Natural killer cell (primary cell): ENCODE measurements at regions not wholly inside any gene's neighbourhood (a gene's known extent, or its start where the extent isn't known, plus 50 kb on each side); places are given as distances from the start of the nearest gene placed in this dataset.

Experiments used
- ATAC-seq, 3 donors: fragments of 150-1000 bp in 2 of 3; fragments of 200-7000 bp in 1 of 3; cut with Tn5 transposase; 1 replicate in 1 of 3; 2 replicates in 2 of 3; pipeline ENCODE4 v1.10.0; 2021; ENCODE audit warnings: mild to moderate bottlenecking in 2 of 3, moderate library complexity in 2 of 3
- DNase-seq, 2 donors: peaks; one replicate each; pipeline versions ENCODE4 v3.0.0 to v3.0.0-alpha.2; 2013 to 2021; ENCODE audit warnings: mixed read lengths in 1 of 2
- H3K27ac ChIP-seq: one replicate; pipeline ENCODE4 v1.5.1; 2013; ENCODE audit warnings: mild to moderate bottlenecking, low read length
- H3K27me3 ChIP-seq: one replicate; pipeline ENCODE4 v1.6.1; 2013; ENCODE audit warnings: low read length; ENCODE audit not compliant: control insufficient read depth, insufficient read depth
- H3K36me3 ChIP-seq: one replicate; pipeline ENCODE4 v1.6.1; 2013; ENCODE audit warnings: low read length; ENCODE audit not compliant: control insufficient read depth, insufficient read depth
- H3K4me1 ChIP-seq: one replicate; pipeline ENCODE4 v1.6.1; 2013; ENCODE audit warnings: low read length; ENCODE audit not compliant: control insufficient read depth, insufficient read depth
- H3K4me3 ChIP-seq: one replicate; pipeline ENCODE4 v1.5.1; 2013; ENCODE audit warnings: low read length
- H3K9me3 ChIP-seq: one replicate; pipeline ENCODE4 v1.6.1; 2013; ENCODE audit warnings: low read length; ENCODE audit not compliant: control insufficient read depth, insufficient read depth
- H3K27ac Mint-ChIP-seq, 2 donors: one replicate each; pipeline ENCODE4 v1.8.0; 2022; ENCODE audit warnings: mild to moderate bottlenecking in 2 of 2, mixed read lengths in 2 of 2, moderate library complexity in 1 of 2
- H3K27me3 Mint-ChIP-seq, 2 donors: one replicate each; pipeline ENCODE4 v1.8.0; 2022; ENCODE audit warnings: low read depth in 2 of 2, mixed read lengths in 2 of 2
- H3K36me3 Mint-ChIP-seq: one replicate; pipeline ENCODE4 v1.8.0; 2022; ENCODE audit warnings: mixed read lengths
- H3K4me1 Mint-ChIP-seq, 2 donors: one replicate each; pipeline ENCODE4 v1.8.0; 2022; ENCODE audit warnings: mixed read lengths in 2 of 2
- H3K4me3 Mint-ChIP-seq: one replicate; pipeline ENCODE4 v1.8.0; 2022; ENCODE audit warnings: mild to moderate bottlenecking, moderate library complexity, mixed read lengths
- H3K9me3 Mint-ChIP-seq, 2 donors: one replicate each; pipeline ENCODE4 v1.8.0; 2022; ENCODE audit warnings: mixed read lengths in 2 of 2
- WGBS: methylation state at CpG from one replicate; pipeline ENCODE4 v1.1.7; 2013; ENCODE audit warnings: missing lambda C conversion rate; ENCODE audit not compliant: insufficient coverage; 5-methylcytosine and 5-hydroxymethylcytosine counted together
- intact Hi-C: fragments of 100-400 bp; cut with micrococcal nuclease; formaldehyde crosslinking; loops from one replicate; pipeline ENCODE4 v1.14.2; 2022
- TF ChIP-seq, protein P1 (sequence below): fragments of 200-600 bp; IDR thresholded peaks from one replicate; pipeline ENCODE4 v1.8.0; 2022; ENCODE audit warnings: antibody characterized with exemption

DNA sequence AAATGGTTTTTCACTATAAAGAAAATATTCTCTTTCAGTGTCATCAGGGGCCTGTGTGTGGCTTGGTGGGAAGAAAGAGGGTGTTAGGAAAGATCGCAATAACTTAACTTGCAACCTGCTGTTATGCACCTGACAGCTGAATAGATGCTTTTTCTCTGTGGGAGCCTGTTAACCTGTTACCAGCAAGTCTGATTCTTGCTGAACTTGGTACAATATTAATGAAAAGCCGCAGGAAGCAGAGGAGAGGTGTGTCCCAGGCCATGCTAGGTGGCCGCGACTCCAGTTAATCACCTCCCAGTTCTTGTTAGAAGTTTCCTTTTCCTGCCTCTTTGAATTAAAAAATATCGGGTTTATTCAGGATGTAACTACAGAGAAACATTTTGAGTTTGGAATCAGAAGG is 494.8 kb upstream of the AGA start:
- TF ChIP-seq, protein P1, sequence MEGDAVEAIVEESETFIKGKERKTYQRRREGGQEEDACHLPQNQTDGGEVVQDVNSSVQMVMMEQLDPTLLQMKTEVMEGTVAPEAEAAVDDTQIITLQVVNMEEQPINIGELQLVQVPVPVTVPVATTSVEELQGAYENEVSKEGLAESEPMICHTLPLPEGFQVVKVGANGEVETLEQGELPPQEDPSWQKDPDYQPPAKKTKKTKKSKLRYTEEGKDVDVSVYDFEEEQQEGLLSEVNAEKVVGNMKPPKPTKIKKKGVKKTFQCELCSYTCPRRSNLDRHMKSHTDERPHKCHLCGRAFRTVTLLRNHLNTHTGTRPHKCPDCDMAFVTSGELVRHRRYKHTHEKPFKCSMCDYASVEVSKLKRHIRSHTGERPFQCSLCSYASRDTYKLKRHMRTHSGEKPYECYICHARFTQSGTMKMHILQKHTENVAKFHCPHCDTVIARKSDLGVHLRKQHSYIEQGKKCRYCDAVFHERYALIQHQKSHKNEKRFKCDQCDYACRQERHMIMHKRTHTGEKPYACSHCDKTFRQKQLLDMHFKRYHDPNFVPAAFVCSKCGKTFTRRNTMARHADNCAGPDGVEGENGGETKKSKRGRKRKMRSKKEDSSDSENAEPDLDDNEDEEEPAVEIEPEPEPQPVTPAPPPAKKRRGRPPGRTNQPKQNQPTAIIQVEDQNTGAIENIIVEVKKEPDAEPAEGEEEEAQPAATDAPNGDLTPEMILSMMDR: no peak
- intact Hi-C loops: no loop called here
- ATAC-seq: no peak

DNA sequence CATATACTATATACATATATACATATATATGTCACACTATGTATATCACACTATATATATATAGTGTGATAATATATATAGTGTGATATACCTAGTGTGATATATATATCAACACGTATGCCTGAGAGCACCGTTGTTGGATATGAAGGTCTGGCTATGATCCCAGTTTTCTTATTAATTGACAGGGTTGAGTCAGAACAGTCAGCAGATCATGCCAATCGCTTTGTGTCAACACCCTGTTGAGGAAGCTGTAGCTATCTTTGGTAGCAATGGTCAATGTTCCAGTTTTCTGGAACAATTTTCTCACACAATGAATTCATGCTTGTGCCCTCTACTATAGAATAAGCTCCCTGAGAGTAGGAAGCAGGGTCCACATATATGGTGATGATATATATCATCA is 496.0 kb upstream of the AGA start:
- 91% methylated on average over 3 of the region's 3 CpGs for WGBS
- no peak for ATAC-seq
- TF ChIP-seq, protein P1: no peak

More for the DNA sequence above, 494.8 kb upstream of the AGA start:
- Histone ChIP-seq H3K36me3 (no peaks in the 10 kb centered on the region), H3K9me3 (no peaks in the 10 kb centered on the region), H3K4me3 (no peak overlapping the region), H3K27me3 (no peaks in the 10 kb centered on the region), H3K27ac (no peak overlapping the region), H3K4me1 (no peaks in the 10 kb centered on the region)
- no peaks in the 10 kb centered on the region for H3K36me3 Mint-ChIP-seq
- H3K4me1 Mint-ChIP-seq: no peaks in the 10 kb centered on the region
- H3K27me3 Mint-ChIP-seq: no peaks in the 10 kb centered on the region
- DNase-seq: no peak
- H3K27ac Mint-ChIP-seq: no peak overlapping the region
- WGBS: 86% methylated on average over 5 of the region's 5 CpGs
- H3K4me3 Mint-ChIP-seq: no peak overlapping the region
- H3K9me3 Mint-ChIP-seq: peaks cover 10% of the 10 kb centered on the region in 2 donors

DNA sequence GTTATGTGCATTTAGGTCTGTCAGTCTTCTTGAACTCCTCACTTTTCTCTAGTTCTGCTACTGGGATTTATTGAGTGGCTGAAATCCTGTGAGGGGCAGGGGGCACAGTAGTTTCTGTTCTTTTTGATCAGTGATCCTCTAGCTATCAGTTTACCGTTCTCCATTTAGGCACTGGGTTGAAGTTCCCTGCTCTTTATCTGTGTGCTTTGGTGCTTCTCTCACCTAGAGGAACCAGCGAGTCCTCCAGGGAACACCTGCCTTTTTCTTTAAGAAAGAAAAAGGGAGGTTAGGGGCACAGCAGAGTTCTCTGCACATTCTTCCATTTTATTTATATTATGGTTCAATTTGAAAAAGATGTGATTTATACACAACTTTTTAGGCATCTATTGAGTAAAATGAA is 503.0 kb upstream of the AGA start:
- ATAC-seq: no peak
- WGBS: 84% methylated on average over 2 of the region's 2 CpGs
- H3K4me1 ChIP-seq: no peaks in the 10 kb centered on the region
- peaks cover 2% of the 10 kb centered on the region for H3K9me3 ChIP-seq
- intact Hi-C loops: no loop called here
- TF ChIP-seq, protein P1: no peak
- H3K27ac ChIP-seq: no peak overlapping the region
- H3K27me3 ChIP-seq: no peaks in the 10 kb centered on the region
- DNase-seq: no peak
- Mint-ChIP-seq H3K4me1 (no peaks in the 10 kb centered on the region), H3K9me3 (peaks cover 15 to 21% of the 10 kb centered on the region in 2 donors), H3K27me3 (no peaks in the 10 kb centered on the region), H3K36me3 (no peaks in the 10 kb centered on the region), H3K27ac (no peak overlapping the region), H3K4me3 (no peak overlapping the region)
- no peak overlapping the region for H3K4me3 ChIP-seq
- H3K36me3 ChIP-seq: no peaks in the 10 kb centered on the region

More for the DNA sequence above, 496.0 kb upstream of the AGA start:
- Mint-ChIP-seq H3K27me3 (no peaks in the 10 kb centered on the region), H3K4me3 (no peak overlapping the region), H3K4me1 (no peaks in the 10 kb centered on the region), H3K27ac (no peak overlapping the region), H3K9me3 (peaks cover 12 to 19% of the 10 kb centered on the region in 2 donors), H3K36me3 (no peaks in the 10 kb centered on the region)
- Histone ChIP-seq H3K27me3 (no peaks in the 10 kb centered on the region), H3K9me3 (peaks cover 2% of the 10 kb centered on the region), H3K4me3 (no peak overlapping the region), H3K36me3 (no peaks in the 10 kb centered on the region), H3K4me1 (no peaks in the 10 kb centered on the region), H3K27ac (no peak overlapping the region)
- DNase-seq: no peak
- intact Hi-C loops: no loop called here

DNA sequence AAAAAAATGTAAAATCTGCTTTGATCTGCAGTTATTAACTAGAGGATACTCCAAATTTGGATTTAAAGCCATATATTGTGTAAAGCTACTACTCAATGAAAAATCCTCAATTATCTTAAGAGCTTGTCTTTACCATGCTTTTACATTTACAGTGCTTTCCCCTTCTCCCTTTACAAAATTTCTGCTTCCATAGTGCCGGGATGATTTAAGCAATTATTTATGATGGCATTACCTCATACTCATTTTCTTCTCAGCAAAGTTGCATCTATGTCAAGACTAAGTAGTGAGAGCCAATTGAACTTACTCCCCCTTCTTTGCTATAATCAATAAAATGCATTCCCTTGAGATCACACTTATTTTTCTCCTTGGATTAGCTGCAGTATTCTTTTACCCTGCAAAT is 505.4 kb upstream of the AGA start:
- Mint-ChIP-seq H3K36me3 (peaks cover 6% of the 10 kb centered on the region), H3K27ac (no peak overlapping the region), H3K4me1 (no peaks in the 10 kb centered on the region), H3K4me3 (no peak overlapping the region), H3K9me3 (peaks cover 8 to 24% of the 10 kb centered on the region in 2 donors), H3K27me3 (no peaks in the 10 kb centered on the region)
- ATAC-seq (no peak), DNase-seq (no peak)
- H3K36me3 ChIP-seq: no peaks in the 10 kb centered on the region
- intact Hi-C loops: no loop called here
- no peaks in the 10 kb centered on the region for H3K4me1 ChIP-seq
- no peak overlapping the region for H3K4me3 ChIP-seq
- TF ChIP-seq, protein P1: no peak
- 100% methylated on average over 1 of the region's 1 CpG for WGBS
- H3K27me3 ChIP-seq: no peaks in the 10 kb centered on the region
- H3K27ac ChIP-seq: no peak overlapping the region
- peaks cover 2% of the 10 kb centered on the region for H3K9me3 ChIP-seq
